ENCODE measurements at regions not wholly inside any gene's neighbourhood (a gene's known extent, or its start where the extent isn't known, plus 50 kb on each side); places are given as distances from the start of the nearest gene placed in this dataset.

DNA sequence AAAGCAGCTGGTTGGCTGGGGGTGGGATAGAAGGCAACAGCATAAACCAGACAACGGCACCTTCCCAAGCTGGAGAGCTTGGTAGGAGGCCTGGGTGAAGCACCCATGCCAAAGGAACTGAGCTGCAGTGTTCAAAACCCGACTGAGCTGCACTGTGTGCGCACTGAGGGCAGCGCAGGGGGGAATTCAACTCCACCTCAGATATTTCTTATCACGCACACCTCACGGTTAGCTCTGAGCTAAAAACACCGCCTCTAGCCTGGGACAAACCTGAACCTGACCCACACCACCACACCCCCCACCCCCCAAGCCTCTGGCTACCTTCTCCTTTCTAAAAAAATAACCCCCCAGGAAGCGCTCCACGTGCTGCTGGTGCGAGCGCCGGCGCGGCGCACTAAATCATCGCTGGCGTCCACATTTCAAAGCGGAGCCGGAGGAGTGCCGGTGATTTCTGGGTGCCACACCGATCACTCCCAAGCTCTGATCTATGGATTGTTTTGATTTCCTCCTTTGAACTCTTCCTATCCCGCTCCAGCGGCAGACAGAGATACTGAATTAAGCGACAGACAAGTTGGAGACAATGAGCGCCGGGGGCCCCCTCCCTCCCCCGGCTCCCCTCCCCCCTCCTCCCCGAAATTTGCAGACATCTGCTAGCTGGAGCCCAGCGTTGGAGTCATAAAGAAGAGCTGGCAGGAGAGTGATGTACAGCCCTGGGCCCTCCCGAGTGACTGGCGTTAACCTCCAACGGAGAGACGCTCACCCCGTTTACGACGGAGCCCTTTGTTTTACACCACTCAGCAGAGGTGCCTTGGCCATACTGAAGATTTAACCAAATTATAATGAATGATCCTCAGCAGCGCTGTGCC is 85.0 kb downstream of the NOG start:
- TF ChIP-seq, protein P1, sequence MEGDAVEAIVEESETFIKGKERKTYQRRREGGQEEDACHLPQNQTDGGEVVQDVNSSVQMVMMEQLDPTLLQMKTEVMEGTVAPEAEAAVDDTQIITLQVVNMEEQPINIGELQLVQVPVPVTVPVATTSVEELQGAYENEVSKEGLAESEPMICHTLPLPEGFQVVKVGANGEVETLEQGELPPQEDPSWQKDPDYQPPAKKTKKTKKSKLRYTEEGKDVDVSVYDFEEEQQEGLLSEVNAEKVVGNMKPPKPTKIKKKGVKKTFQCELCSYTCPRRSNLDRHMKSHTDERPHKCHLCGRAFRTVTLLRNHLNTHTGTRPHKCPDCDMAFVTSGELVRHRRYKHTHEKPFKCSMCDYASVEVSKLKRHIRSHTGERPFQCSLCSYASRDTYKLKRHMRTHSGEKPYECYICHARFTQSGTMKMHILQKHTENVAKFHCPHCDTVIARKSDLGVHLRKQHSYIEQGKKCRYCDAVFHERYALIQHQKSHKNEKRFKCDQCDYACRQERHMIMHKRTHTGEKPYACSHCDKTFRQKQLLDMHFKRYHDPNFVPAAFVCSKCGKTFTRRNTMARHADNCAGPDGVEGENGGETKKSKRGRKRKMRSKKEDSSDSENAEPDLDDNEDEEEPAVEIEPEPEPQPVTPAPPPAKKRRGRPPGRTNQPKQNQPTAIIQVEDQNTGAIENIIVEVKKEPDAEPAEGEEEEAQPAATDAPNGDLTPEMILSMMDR (IDR thresholded peaks at IDR 0.05), result no peak
- TF ChIP-seq EZH2 (IDR thresholded peaks at IDR 0.05; ENCODE audit: borderline replicate concordance, insufficient read depth, low read depth, low read length, poor library complexity, severe bottlenecking), result no peak

Data from B cell (primary cell).